Erythroblast (primary cell): ENCODE measurements at regions not wholly inside any gene's neighbourhood (a gene's known extent, or its start where the extent isn't known, plus 50 kb on each side); places are given as distances from the start of the nearest gene placed in this dataset.

Experiments
- DNase-seq, 2 experiments: peaks; one replicate each; lab custom pipeline; 2025; lab: John Stamatoyannopoulos, UW
- GATA1 ChIP-seq: IDR thresholded peaks from 2 replicates; pipeline ENCODE4 v1.6.1; 2011; ENCODE audit warnings: low read depth, mild to moderate bottlenecking, control low read depth, low read length, moderate library complexity
- POLR2A ChIP-seq: IDR thresholded peaks from 2 replicates; pipeline ENCODE4 v1.6.1; 2011; ENCODE audit warnings: mild to moderate bottlenecking, low read length

GRCh38 chr14:62314871-62315270 is 552.7 kb downstream of the SNAPC1 start:
- no peak for DNase-seq
- TF ChIP-seq GATA1 = no peak
- TF ChIP-seq POLR2A = no peak

GRCh38 chr14:62315631-62316030 is 553.4 kb downstream of the SNAPC1 start:
- DNase-seq = no peak
- no peak for TF ChIP-seq POLR2A
- TF ChIP-seq GATA1 = no peak

GRCh38 chr14:62322216-62322615 is 560.0 kb downstream of the SNAPC1 start:
- TF ChIP-seq POLR2A = no peak
- no peak for DNase-seq

GRCh38 chr14:62329427-62329826 is 567.2 kb downstream of the SNAPC1 start:
- DNase-seq = no peak
- TF ChIP-seq POLR2A (no peak), GATA1 (no peak)

GRCh38 chr14:62347562-62348011 is 585.4 kb downstream of the SNAPC1 start:
- DNase-seq = no peak
- TF ChIP-seq GATA1 = no peak
- TF ChIP-seq POLR2A = no peak

GRCh38 chr14:62357362-62357761 is 595.1 kb downstream of the SNAPC1 start:
- DNase-seq = no peak
- TF ChIP-seq POLR2A = no peak
- no peak for TF ChIP-seq GATA1

- TF ChIP-seq POLR2A (no peak), GATA1 (no peak)
- no peak for DNase-seq
These were observed 601.9 kb downstream of the SNAPC1 start for GRCh38 chr14:62364161-62364560.

GRCh38 chr14:62364800-62365280 is 602.6 kb downstream of the SNAPC1 start:
- DNase-seq = no peak
- TF ChIP-seq GATA1 = no peak
- TF ChIP-seq POLR2A = no peak

GRCh38 chr14:62369919-62370560 is 607.8 kb downstream of the SNAPC1 start:
- DNase-seq = no peak
- TF ChIP-seq GATA1 (no peak), POLR2A (no peak)

GRCh38 chr14:62373944-62374343 is 611.7 kb downstream of the SNAPC1 start:
- TF ChIP-seq POLR2A = no peak
- no peak for TF ChIP-seq GATA1
- no peak for DNase-seq

GRCh38 chr14:62378057-62378456 is 615.8 kb downstream of the SNAPC1 start:
- TF ChIP-seq GATA1 = no peak
- TF ChIP-seq POLR2A = no peak
- no peak for DNase-seq

- DNase-seq = no peak
- TF ChIP-seq POLR2A (no peak), GATA1 (no peak)
These were observed 619.3 kb downstream of the SNAPC1 start for GRCh38 chr14:62381311-62382070.

- TF ChIP-seq POLR2A (no peak), GATA1 (no peak)
- DNase-seq = no peak
These were observed 636.1 kb downstream of the KCNH5 start for GRCh38 chr14:62409169-62409568.

- DNase-seq = no peak
- no peak for TF ChIP-seq POLR2A
- TF ChIP-seq GATA1 = no peak
These were observed 635.5 kb downstream of the KCNH5 start for GRCh38 chr14:62409626-62410300.

GRCh38 chr14:62420847-62421246 is 624.4 kb downstream of the KCNH5 start:
- no peak for TF ChIP-seq GATA1
- no peak for TF ChIP-seq POLR2A
- DNase-seq = no peak
